Epithelial cell of prostate (primary cell): ENCODE measurements at regions not wholly inside any gene's neighbourhood (a gene's known extent, or its start where the extent isn't known, plus 50 kb on each side); places are given as distances from the start of the nearest gene placed in this dataset.
A peak's percentile ranks its signal among the peaks of the same experiment; 100 is the strongest.
"Not testable (repeated sequence)": the region's sequence is repeated elsewhere in the genome, so short reads cannot be mapped to it uniquely, and the experiment has no call there.

Experiments
- DNase-seq: peaks from one replicate; pipeline ENCODE4 v3.0.0-alpha.2; 2011; ENCODE audit warnings: low read depth, low spot score
- H3K27ac ChIP-seq: fragments of 450-650 bp; 2 replicates; pipeline ENCODE4 v1.5.1; 2017; ENCODE audit warnings: mild to moderate bottlenecking

- DNase-seq: no peak
- H3K27ac ChIP-seq: no peak overlapping the region
Observed at GRCh38 chr7:10773430-10773829, 200.2 kb upstream of the PHF14 start.

- DNase-seq: no peak
- H3K27ac ChIP-seq: no peak overlapping the region
Observed at GRCh38 chr7:10779465-10780399, 193.9 kb upstream of the PHF14 start.

GRCh38 chr7:10780400-10780747 lies 193.3 kb upstream of the PHF14 start:
- DNase-seq: no peak

GRCh38 chr7:10786976-10787375 lies 186.7 kb upstream of the PHF14 start:
- H3K27ac ChIP-seq, DNase-seq: not testable (repeated sequence)

More at GRCh38 chr7:10780400-10780747, 193.3 kb upstream of the PHF14 start:
- H3K27ac ChIP-seq: no peak overlapping the region

GRCh38 chr7:10789170-10789569 lies 184.5 kb upstream of the PHF14 start:
- DNase-seq: no peak
- no peak overlapping the region for H3K27ac ChIP-seq

GRCh38 chr7:10790910-10791309 lies 182.8 kb upstream of the PHF14 start:
- H3K27ac ChIP-seq: no peak overlapping the region
- DNase-seq: no peak

GRCh38 chr7:10793995-10794775 lies 179.5 kb upstream of the PHF14 start:
- H3K27ac ChIP-seq: no peak overlapping the region
- DNase-seq: no peak

- no peak for DNase-seq
- no peak overlapping the region for H3K27ac ChIP-seq
Observed at GRCh38 chr7:10797157-10797556, 176.5 kb upstream of the PHF14 start.

GRCh38 chr7:10798044-10798443 lies 175.6 kb upstream of the PHF14 start:
- no peak overlapping the region for H3K27ac ChIP-seq
- no peak for DNase-seq

- H3K27ac ChIP-seq: no peak overlapping the region
- no peak for DNase-seq
Observed at GRCh38 chr7:10799475-10799874, 174.2 kb upstream of the PHF14 start.

- H3K27ac ChIP-seq: peak overlapping the region; percentile 60
- DNase-seq: no peak
Observed at GRCh38 chr7:10802011-10802410, 171.7 kb upstream of the PHF14 start.

- DNase-seq: peak; percentile 91
- peak overlapping the region; percentile 60 for H3K27ac ChIP-seq
Observed at GRCh38 chr7:10802526-10802925, 171.1 kb upstream of the PHF14 start.

GRCh38 chr7:10803720-10804119 lies 170.0 kb upstream of the PHF14 start:
- DNase-seq: no peak
- no peak overlapping the region for H3K27ac ChIP-seq

GRCh38 chr7:10804770-10805169 lies 168.9 kb upstream of the PHF14 start:
- no peak for DNase-seq
- no peak overlapping the region for H3K27ac ChIP-seq

- no peak for DNase-seq
- H3K27ac ChIP-seq: no peak overlapping the region
Observed at GRCh38 chr7:10815546-10815945, 158.1 kb upstream of the PHF14 start.

- DNase-seq: no peak
- no peak overlapping the region for H3K27ac ChIP-seq
Observed at GRCh38 chr7:10821156-10821555, 152.5 kb upstream of the PHF14 start.

GRCh38 chr7:10824154-10824553 lies 149.5 kb upstream of the PHF14 start:
- H3K27ac ChIP-seq: no peak overlapping the region
- no peak for DNase-seq

GRCh38 chr7:10838228-10838627 lies 135.4 kb upstream of the PHF14 start:
- H3K27ac ChIP-seq: no peak overlapping the region
- no peak for DNase-seq

- no peak overlapping the region for H3K27ac ChIP-seq
- DNase-seq: no peak
Observed at GRCh38 chr7:10845225-10845624, 128.4 kb upstream of the PHF14 start.

- no peak for DNase-seq
- H3K27ac ChIP-seq: no peak overlapping the region
Observed at GRCh38 chr7:10855583-10855982, 118.1 kb upstream of the PHF14 start.

GRCh38 chr7:10860516-10860915 lies 113.2 kb upstream of the PHF14 start:
- H3K27ac ChIP-seq: no peak overlapping the region
- no peak for DNase-seq
